Lower lobe of right lung (tissue), 2 donors: ENCODE measurements at regions not wholly inside any gene's neighbourhood (a gene's known extent, or its start where the extent isn't known, plus 50 kb on each side); places are given as distances from the start of the nearest gene placed in this dataset.

Experiments used
- ATAC-seq, 2 donors: fragments of 200-7000 bp; cut with Tn5 transposase; one replicate each; pipeline ENCODE4 v1.9.1; 2020 to 2022; ENCODE audit warnings: mild to moderate bottlenecking in 2 of 2, moderate library complexity in 2 of 2
- DNase-seq: peaks from one replicate; pipeline ENCODE4 v3.0.0-alpha.2; 2020
- H3K27ac ChIP-seq: fragments of 200-600 bp; one replicate; pipeline ENCODE4 v1.8.0; 2022
- H3K27me3 ChIP-seq: fragments of 200-600 bp; one replicate; pipeline ENCODE4 v1.8.0; 2022; ENCODE audit warnings: low read depth
- H3K36me3 ChIP-seq: fragments of 200-600 bp; one replicate; pipeline ENCODE4 v1.8.0; 2022; ENCODE audit warnings: mild to moderate bottlenecking
- H3K4me1 ChIP-seq: fragments of 200-600 bp; one replicate; pipeline ENCODE4 v1.8.0; 2022
- H3K4me3 ChIP-seq: fragments of 200-600 bp; one replicate; pipeline ENCODE4 v1.8.0; 2022; ENCODE audit warnings: mild to moderate bottlenecking
- H3K9me3 ChIP-seq: fragments of 200-600 bp; one replicate; pipeline ENCODE4 v1.8.0; 2022
- CTCF ChIP-seq: fragments of 200-600 bp; IDR thresholded peaks from one replicate; pipeline ENCODE4 v1.8.0; 2022; ENCODE audit warnings: antibody characterized with exemption, mild to moderate bottlenecking
- intact Hi-C: fragments of 100-400 bp; cut with DNase I; formaldehyde crosslinking; loops from one replicate; pipeline ENCODE4 v1.11.0; 2022
- donor health status: DM: no; HTN: yes; CAD: no; lungs with severe emphysema.

- H3K27ac ChIP-seq, result no peak overlapping the region
- no peaks in the 10 kb centered on the region for H3K9me3 ChIP-seq
- TF ChIP-seq CTCF, result no peak
- no peaks in the 10 kb centered on the region for H3K27me3 ChIP-seq
- H3K36me3 ChIP-seq, result no peaks in the 10 kb centered on the region
- no peak for DNase-seq
- intact Hi-C loops, result no loop called here
- no peak for ATAC-seq
- no peaks in the 10 kb centered on the region for H3K4me1 ChIP-seq
- no peak overlapping the region for H3K4me3 ChIP-seq
Observed at GRCh38 chr6:50463931-50464330, 249.4 kb upstream of the TFAP2D start.

GRCh38 chr6:50467931-50468330 lies 245.4 kb upstream of the TFAP2D start:
- no peak for TF ChIP-seq CTCF

GRCh38 chr6:50471041-50471440 lies 242.3 kb upstream of the TFAP2D start:
- Histone ChIP-seq H3K9me3 (no peaks in the 10 kb centered on the region), H3K27me3 (no peaks in the 10 kb centered on the region), H3K36me3 (no peaks in the 10 kb centered on the region), H3K27ac (no peak overlapping the region), H3K4me1 (no peaks in the 10 kb centered on the region), H3K4me3 (no peak overlapping the region)
- DNase-seq (no peak), ATAC-seq (no peak)
- intact Hi-C loops, result no loop called here
- no peak for TF ChIP-seq CTCF

More at GRCh38 chr6:50467931-50468330, 245.4 kb upstream of the TFAP2D start:
- no peaks in the 10 kb centered on the region for H3K4me1 ChIP-seq
- intact Hi-C loops, result no loop called here
- no peak overlapping the region for H3K27ac ChIP-seq
- no peaks in the 10 kb centered on the region for H3K9me3 ChIP-seq
- no peaks in the 10 kb centered on the region for H3K27me3 ChIP-seq
- ATAC-seq (no peak), DNase-seq (no peak)
- H3K4me3 ChIP-seq, result no peak overlapping the region
- H3K36me3 ChIP-seq, result no peaks in the 10 kb centered on the region

- no peaks in the 10 kb centered on the region for H3K27me3 ChIP-seq
- no peak overlapping the region for H3K4me3 ChIP-seq
- H3K9me3 ChIP-seq, result no peaks in the 10 kb centered on the region
- intact Hi-C loops, result no loop called here
- DNase-seq (no peak), ATAC-seq (no peak)
- no peak for TF ChIP-seq CTCF
- H3K27ac ChIP-seq, result no peak overlapping the region
- H3K36me3 ChIP-seq, result no peaks in the 10 kb centered on the region
- H3K4me1 ChIP-seq, result no peaks in the 10 kb centered on the region
Observed at GRCh38 chr6:50510361-50510760, 203.0 kb upstream of the TFAP2D start.

- Histone ChIP-seq H3K27me3 (no peaks in the 10 kb centered on the region), H3K36me3 (no peaks in the 10 kb centered on the region), H3K27ac (no peak overlapping the region), H3K4me1 (no peaks in the 10 kb centered on the region), H3K4me3 (no peak overlapping the region), H3K9me3 (no peaks in the 10 kb centered on the region)
- no peak for DNase-seq
- ATAC-seq, result no peak
- intact Hi-C loops, result no loop called here
- no peak for TF ChIP-seq CTCF
Observed at GRCh38 chr6:50520326-50521266, 192.7 kb upstream of the TFAP2D start.
